ENCODE measurements at regions not wholly inside any gene's neighbourhood (a gene's known extent, or its start where the extent isn't known, plus 50 kb on each side); places are given as distances from the start of the nearest gene placed in this dataset.
"Not testable (repeated sequence)": the region's sequence is repeated elsewhere in the genome, so short reads cannot be mapped to it uniquely, and the experiment has no call there.

- no peaks in the 10 kb centered on the region for H3K27me3 ChIP-seq (ENCODE audit: low read depth, low read length)
- no peaks in the 10 kb centered on the region for H3K4me1 ChIP-seq (ENCODE audit: low read length)
- H2AFZ ChIP-seq (ENCODE audit: low read depth, low read length) = no peak overlapping the region
- TF ChIP-seq CTCF (IDR thresholded peaks at IDR 0.05; ENCODE audit: low read depth, low read length) = no peak
- TF ChIP-seq EZH2phosphoT487 (IDR thresholded peaks at IDR 0.05; ENCODE audit: low read depth) = no peak
- no peaks in the 10 kb centered on the region for H3K9me3 ChIP-seq (ENCODE audit: insufficient read depth, low read length)
- no peaks in the 10 kb centered on the region for H3K79me2 ChIP-seq (ENCODE audit: low read length)
- H3K9ac ChIP-seq (ENCODE audit: low read length) = no peak overlapping the region
- no peak overlapping the region for H3K4me2 ChIP-seq (ENCODE audit: low read length)
- no peak overlapping the region for H3K27ac ChIP-seq (ENCODE audit: low read length)
- H3K36me3 ChIP-seq (replicated peaks; ENCODE audit: low read depth, low read length) = no peaks in the 10 kb centered on the region
- H4K20me1 ChIP-seq (ENCODE audit: insufficient read depth, low read length) = no peaks in the 10 kb centered on the region
- H3K4me3 ChIP-seq (ENCODE audit: low read length) = no peak overlapping the region
Observed at GRCh38 chr12:82300611-82301010, 57.6 kb downstream of the CCDC59 start.

GRCh38 chr12:82299319-82300025 lies 58.7 kb downstream of the CCDC59 start:
- Histone ChIP-seq H3K27me3 (ENCODE audit: low read depth, low read length) (no peaks in the 10 kb centered on the region), H3K36me3 (replicated peaks; ENCODE audit: low read depth, low read length) (no peaks in the 10 kb centered on the region), H3K27ac (ENCODE audit: low read length) (no peak overlapping the region), H3K4me1 (ENCODE audit: low read length) (no peaks in the 10 kb centered on the region), H3K9ac (ENCODE audit: low read length) (no peak overlapping the region), H4K20me1 (ENCODE audit: insufficient read depth, low read length) (no peaks in the 10 kb centered on the region), H3K4me2 (ENCODE audit: low read length) (no peak overlapping the region), H3K9me3 (ENCODE audit: insufficient read depth, low read length) (no peaks in the 10 kb centered on the region), H3K79me2 (ENCODE audit: low read length) (no peaks in the 10 kb centered on the region), H2AFZ (ENCODE audit: low read depth, low read length) (no peak overlapping the region), H3K4me3 (ENCODE audit: low read length) (no peak overlapping the region)
- TF ChIP-seq CTCF (IDR thresholded peaks at IDR 0.05; ENCODE audit: low read depth, low read length) = no peak

DNA sequence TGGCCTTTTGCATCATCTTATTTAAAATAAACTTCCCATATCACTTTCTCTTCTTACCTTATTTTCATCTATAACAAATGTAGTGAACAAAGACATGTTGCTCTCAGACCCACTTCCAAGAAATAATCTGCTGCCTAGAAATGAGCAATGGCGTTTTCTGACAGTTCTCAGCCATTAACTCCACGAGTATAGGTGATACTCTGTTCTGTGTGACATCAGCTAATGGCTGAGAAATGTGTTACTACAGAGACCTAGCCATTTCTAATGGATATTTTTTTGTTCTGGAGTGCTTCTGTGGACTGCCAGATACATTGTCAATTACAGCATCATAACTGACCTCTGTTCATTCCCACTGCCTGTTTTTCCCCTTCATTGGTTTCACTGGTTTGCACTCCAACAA lies 67.8 kb downstream of the CCDC59 start:
- H3K4me2 ChIP-seq (ENCODE audit: low read length) = no peak overlapping the region
- H3K9me3 ChIP-seq (ENCODE audit: insufficient read depth, low read length) = no peaks in the 10 kb centered on the region
- no peak overlapping the region for H3K9ac ChIP-seq (ENCODE audit: low read length)
- TF ChIP-seq CTCF (IDR thresholded peaks at IDR 0.05; ENCODE audit: low read depth, low read length) (no peak), EZH2phosphoT487 (IDR thresholded peaks at IDR 0.05; ENCODE audit: low read depth) (no peak)
- H3K4me3 ChIP-seq (ENCODE audit: low read length) = no peak overlapping the region
- H3K36me3 ChIP-seq (replicated peaks; ENCODE audit: low read depth, low read length) = no peaks in the 10 kb centered on the region
- H3K27ac ChIP-seq (ENCODE audit: low read length) = no peak overlapping the region
- no peak overlapping the region for H2AFZ ChIP-seq (ENCODE audit: low read depth, low read length)
- no peaks in the 10 kb centered on the region for H3K79me2 ChIP-seq (ENCODE audit: low read length)
- H3K27me3 ChIP-seq (ENCODE audit: low read depth, low read length) = no peaks in the 10 kb centered on the region
- H4K20me1 ChIP-seq (ENCODE audit: insufficient read depth, low read length) = no peaks in the 10 kb centered on the region
- no peaks in the 10 kb centered on the region for H3K4me1 ChIP-seq (ENCODE audit: low read length)

DNA sequence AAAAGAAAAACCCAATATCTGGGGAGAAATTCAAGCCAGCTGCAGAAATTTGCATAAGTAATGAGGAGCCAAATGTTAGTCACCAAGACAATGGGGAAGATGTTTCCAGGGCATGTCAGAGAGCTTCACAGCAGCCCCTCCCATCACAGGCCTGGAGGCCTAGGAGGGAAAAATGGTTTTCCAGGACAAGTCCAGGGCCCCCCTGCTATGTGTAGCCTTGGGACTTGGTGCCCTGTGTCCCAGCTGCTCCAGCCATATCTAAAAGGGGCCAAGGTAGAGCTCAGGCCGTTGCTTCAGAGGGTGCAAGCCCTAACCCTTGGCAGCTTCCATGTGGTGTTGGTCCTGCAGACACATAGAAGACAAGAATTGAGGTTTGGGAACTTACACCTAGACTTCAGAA lies 76.9 kb downstream of the CCDC59 start:
- H2AFZ ChIP-seq (ENCODE audit: low read depth, low read length); H3K9me3 ChIP-seq (ENCODE audit: insufficient read depth, low read length); H3K36me3 ChIP-seq (replicated peaks; ENCODE audit: low read depth, low read length); H3K79me2 ChIP-seq (ENCODE audit: low read length); H3K4me3 ChIP-seq (ENCODE audit: low read length); H3K27me3 ChIP-seq (ENCODE audit: low read depth, low read length); H4K20me1 ChIP-seq (ENCODE audit: insufficient read depth, low read length); H3K4me1 ChIP-seq (ENCODE audit: low read length); H3K4me2 ChIP-seq (ENCODE audit: low read length); H3K27ac ChIP-seq (ENCODE audit: low read length); H3K9ac ChIP-seq (ENCODE audit: low read length): not testable (repeated sequence)
